ENCODE measurements at regions not wholly inside any gene's neighbourhood (a gene's known extent, or its start where the extent isn't known, plus 50 kb on each side); places are given as distances from the start of the nearest gene placed in this dataset.

- Histone ChIP-seq H3K27me3 (no peaks in the 10 kb centered on the region), H3K4me3 (no peak overlapping the region), H3K4me1 (no peaks in the 10 kb centered on the region), H3K9me3 (no peaks in the 10 kb centered on the region), H3K36me3 (no peaks in the 10 kb centered on the region), H3K27ac (peak overlapping the region in 1 of 4 donors; percentile 0)
- 62 to 82% methylated on average over 1 of the region's 1 CpG for WGBS, 2 donors
- TF ChIP-seq CTCF (IDR thresholded peaks at IDR 0.05) (no peak), POLR2A (IDR thresholded peaks at IDR 0.05) (no peak), POLR2AphosphoS5 (IDR thresholded peaks at IDR 0.05) (peak in 1 of 4 donors; percentile 14), EP300 (IDR thresholded peaks at IDR 0.05) (no peak)
- no peak for DNase-seq
- intact Hi-C loops (cut with DNase I): no loop called here
These were observed 384.7 kb upstream of the ACVR2A start for GRCh38 chr2:147460155-147460554.

GRCh38 chr2:147456779-147457178 lies 388.1 kb upstream of the ACVR2A start:
- no peaks in the 10 kb centered on the region for H3K4me1 ChIP-seq
- intact Hi-C loops (cut with DNase I): no loop called here
- H3K4me3 ChIP-seq: no peak overlapping the region
- H3K27ac ChIP-seq: no peak overlapping the region
- H3K36me3 ChIP-seq: no peaks in the 10 kb centered on the region
- H3K27me3 ChIP-seq: no peaks in the 10 kb centered on the region
- TF ChIP-seq POLR2A (IDR thresholded peaks at IDR 0.05) (no peak), POLR2AphosphoS5 (IDR thresholded peaks at IDR 0.05) (no peak), CTCF (IDR thresholded peaks at IDR 0.05) (no peak), EP300 (IDR thresholded peaks at IDR 0.05) (no peak)
- DNase-seq: no peak
- WGBS, 2 donors: 76 to 80% methylated on average over 2 of the region's 2 CpGs
- H3K9me3 ChIP-seq: no peaks in the 10 kb centered on the region

- WGBS, 2 donors: 53 to 56% methylated on average over 3 of the region's 3 CpGs
- no peaks in the 10 kb centered on the region for H3K36me3 ChIP-seq
- no peak overlapping the region for H3K4me3 ChIP-seq
- DNase-seq: no peak
- no peak overlapping the region for H3K27ac ChIP-seq
- H3K27me3 ChIP-seq: no peaks in the 10 kb centered on the region
- TF ChIP-seq CTCF (IDR thresholded peaks at IDR 0.05) (no peak), POLR2A (IDR thresholded peaks at IDR 0.05) (no peak), EP300 (IDR thresholded peaks at IDR 0.05) (no peak), POLR2AphosphoS5 (IDR thresholded peaks at IDR 0.05) (no peak)
- peaks cover 0 to 8% (median 4%) of the 10 kb centered on the region in 4 donors for H3K4me1 ChIP-seq
- H3K9me3 ChIP-seq: no peaks in the 10 kb centered on the region
- intact Hi-C loops (cut with DNase I): no loop called here
These were observed 392.8 kb upstream of the ACVR2A start for GRCh38 chr2:147451902-147452515.

- H3K27me3 ChIP-seq: no peaks in the 10 kb centered on the region
- TF ChIP-seq EP300 (IDR thresholded peaks at IDR 0.05): no peak
- TF ChIP-seq CTCF (IDR thresholded peaks at IDR 0.05): no peak
- no peak for TF ChIP-seq POLR2AphosphoS5 (IDR thresholded peaks at IDR 0.05)
- no peak for TF ChIP-seq POLR2A (IDR thresholded peaks at IDR 0.05)
- H3K27ac ChIP-seq: no peak overlapping the region
- intact Hi-C loops (cut with DNase I): no loop called here
- H3K36me3 ChIP-seq: no peaks in the 10 kb centered on the region
- H3K4me1 ChIP-seq: peaks cover 0 to 8% (median 4%) of the 10 kb centered on the region in 4 donors
- no peak for DNase-seq
- H3K4me3 ChIP-seq: no peak overlapping the region
- H3K9me3 ChIP-seq: no peaks in the 10 kb centered on the region
- 80 to 81% methylated on average over 4 of the region's 4 CpGs for WGBS, 2 donors
These were observed 393.9 kb upstream of the ACVR2A start for GRCh38 chr2:147450661-147451510.

Measured in sigmoid colon (tissue), 6 donors.